OCI-LY7 (cell line): ENCODE measurements at regions not wholly inside any gene's neighbourhood (a gene's known extent, or its start where the extent isn't known, plus 50 kb on each side); places are given as distances from the start of the nearest gene placed in this dataset. TPM values are rescaled to one million over a fixed set of nuclear protein-coding genes. Genes with fewer than 3 reads are reported as not detected.

Source experiments
- BruUV-seq: library from RNA; stranded (reverse); fragments of 400-500 nt; replicated peaks from 2 replicates; lab custom pipeline; 2021; lab: Mats Ljungman, UMichigan
- CTCF ChIA-PET: fragments of 300-600 bp; sonication (Branson Sonifier 250); formaldehyde crosslinking; loops from one replicate; lab custom pipeline; 2022; ENCODE audit warnings: antibody characterized with exemption; ENCODE audit not compliant: unreplicated experiment; lab: Charles Lee
- POLR2A ChIA-PET: fragments of 300-600 bp; sonication (Branson Sonifier 250); formaldehyde crosslinking; loops from one replicate; lab custom pipeline; 2022; ENCODE audit warnings: antibody characterized with exemption; lab: Charles Lee
- DNase-seq: peaks from one replicate; pipeline ENCODE4 v3.0.0-alpha.2; 2015; ENCODE audit warnings: low spot score
- H2AFZ ChIP-seq: fragments of 200-600 bp; sonication (generic), shearing (Covaris generic); 2 replicates; pipeline ENCODE4 v1.6.1; 2014; ENCODE audit warnings: mild to moderate bottlenecking, antibody characterized with exemption, low read length, moderate library complexity
- H3K27ac ChIP-seq: fragments of 200-600 bp; sonication (generic); 2 replicates; pipeline ENCODE4 v1.5.1; 2014; ENCODE audit warnings: mixed run types, low read depth, mild to moderate bottlenecking, moderate library complexity, low read length, inconsistent platforms; ENCODE audit not compliant: poor library complexity, severe bottlenecking
- H3K36me3 ChIP-seq: fragments of 200-600 bp; sonication (generic); 2 replicates; pipeline ENCODE4 v1.6.1; 2014; ENCODE audit warnings: mild to moderate bottlenecking, antibody characterized with exemption, low read length, moderate library complexity, mixed read lengths; ENCODE audit not compliant: insufficient read depth
- H3K4me1 ChIP-seq: fragments of 200-600 bp; sonication (generic); 2 replicates; pipeline ENCODE4 v1.5.1; 2014; ENCODE audit warnings: mild to moderate bottlenecking, low read length; ENCODE audit not compliant: insufficient read depth, poor library complexity, severe bottlenecking
- H3K4me2 ChIP-seq: fragments of 200-600 bp; sonication (generic); 2 replicates; pipeline ENCODE4 v1.6.1; 2014; ENCODE audit warnings: mild to moderate bottlenecking, low read length
- H3K4me3 ChIP-seq: fragments of 200-600 bp; sonication (generic); 2 replicates; pipeline ENCODE4 v1.5.1; 2014; ENCODE audit warnings: mild to moderate bottlenecking, low read depth, low read length; ENCODE audit not compliant: poor library complexity, severe bottlenecking
- H3K79me2 ChIP-seq: fragments of 200-600 bp; sonication (generic); 2 replicates; pipeline ENCODE4 v1.6.1; 2016; ENCODE audit warnings: low read depth, mild to moderate bottlenecking, low read length, moderate library complexity, mixed read lengths; ENCODE audit not compliant: insufficient read depth
- H3K9me2 ChIP-seq: fragments of 200-600 bp; sonication (generic); 2 replicates; pipeline ENCODE4 v1.6.1; 2016; ENCODE audit warnings: mild to moderate bottlenecking, low read length, mixed read lengths; ENCODE audit not compliant: insufficient read depth
- H3K9me3 ChIP-seq: fragments of 200-600 bp; sonication (generic); 2 replicates; pipeline ENCODE4 v1.6.1; 2014; ENCODE audit warnings: mild to moderate bottlenecking, mixed run types, low read length, mixed read lengths
- H4K20me1 ChIP-seq: fragments of 200-600 bp; sonication (generic); 2 replicates; pipeline ENCODE4 v1.6.1; 2014; ENCODE audit warnings: mild to moderate bottlenecking, antibody characterized with exemption, low read length, moderate library complexity, mixed read lengths; ENCODE audit not compliant: insufficient read depth
- EZH2phosphoT487 ChIP-seq: fragments of 200-600 bp; sonication (generic); IDR thresholded peaks from 2 replicates; pipeline ENCODE4 v1.6.1; 2018; ENCODE audit warnings: low read depth, borderline replicate concordance, mild to moderate bottlenecking, mixed run types, antibody characterized with exemption, low read length, moderate library complexity, mixed read lengths
- intact Hi-C: fragments of 100-400 bp; cut with micrococcal nuclease; formaldehyde crosslinking; loops from one replicate; pipeline ENCODE4 v1.10.0; 2022; ENCODE audit not compliant: unreplicated experiment
- small RNA-seq: library from RNA; depleted of rRNA; stranded (forward); fragments of <200 nt; gene quantifications from one replicate; pipeline ENCODE3, GENCODE V24; 2014
- TF ChIP-seq, protein P1 (sequence below): fragments of 200-600 bp; sonication (generic); conservative IDR thresholded peaks from 2 replicates; pipeline ENCODE4 v1.5.1; 2014; ENCODE audit warnings: mild to moderate bottlenecking, antibody characterized with exemption, low read length, moderate library complexity, mixed read lengths

- Histone ChIP-seq H3K9me2 (no peaks in the 10 kb centered on the region), H3K4me2 (no peak overlapping the region), H2AFZ (no peak overlapping the region), H3K4me1 (no peaks in the 10 kb centered on the region), H3K4me3 (no peak overlapping the region), H3K79me2 (no peaks in the 10 kb centered on the region), H3K36me3 (no peaks in the 10 kb centered on the region), H4K20me1 (no peaks in the 10 kb centered on the region), H3K9me3 (no peaks in the 10 kb centered on the region), H3K27ac (no peak overlapping the region)
- no peak for TF ChIP-seq EZH2phosphoT487
- TF ChIP-seq, protein P1, sequence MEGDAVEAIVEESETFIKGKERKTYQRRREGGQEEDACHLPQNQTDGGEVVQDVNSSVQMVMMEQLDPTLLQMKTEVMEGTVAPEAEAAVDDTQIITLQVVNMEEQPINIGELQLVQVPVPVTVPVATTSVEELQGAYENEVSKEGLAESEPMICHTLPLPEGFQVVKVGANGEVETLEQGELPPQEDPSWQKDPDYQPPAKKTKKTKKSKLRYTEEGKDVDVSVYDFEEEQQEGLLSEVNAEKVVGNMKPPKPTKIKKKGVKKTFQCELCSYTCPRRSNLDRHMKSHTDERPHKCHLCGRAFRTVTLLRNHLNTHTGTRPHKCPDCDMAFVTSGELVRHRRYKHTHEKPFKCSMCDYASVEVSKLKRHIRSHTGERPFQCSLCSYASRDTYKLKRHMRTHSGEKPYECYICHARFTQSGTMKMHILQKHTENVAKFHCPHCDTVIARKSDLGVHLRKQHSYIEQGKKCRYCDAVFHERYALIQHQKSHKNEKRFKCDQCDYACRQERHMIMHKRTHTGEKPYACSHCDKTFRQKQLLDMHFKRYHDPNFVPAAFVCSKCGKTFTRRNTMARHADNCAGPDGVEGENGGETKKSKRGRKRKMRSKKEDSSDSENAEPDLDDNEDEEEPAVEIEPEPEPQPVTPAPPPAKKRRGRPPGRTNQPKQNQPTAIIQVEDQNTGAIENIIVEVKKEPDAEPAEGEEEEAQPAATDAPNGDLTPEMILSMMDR = no peak
- intact Hi-C loops = no loop called here
- no peak for DNase-seq
- POLR2A ChIA-PET = no interaction called here
- BruUV-seq = no TSS peak
- CTCF ChIA-PET = no interaction called here
These were observed 50.5 kb upstream of the GADD45A start for GRCh38 chr1:67634396-67634935.

DNA sequence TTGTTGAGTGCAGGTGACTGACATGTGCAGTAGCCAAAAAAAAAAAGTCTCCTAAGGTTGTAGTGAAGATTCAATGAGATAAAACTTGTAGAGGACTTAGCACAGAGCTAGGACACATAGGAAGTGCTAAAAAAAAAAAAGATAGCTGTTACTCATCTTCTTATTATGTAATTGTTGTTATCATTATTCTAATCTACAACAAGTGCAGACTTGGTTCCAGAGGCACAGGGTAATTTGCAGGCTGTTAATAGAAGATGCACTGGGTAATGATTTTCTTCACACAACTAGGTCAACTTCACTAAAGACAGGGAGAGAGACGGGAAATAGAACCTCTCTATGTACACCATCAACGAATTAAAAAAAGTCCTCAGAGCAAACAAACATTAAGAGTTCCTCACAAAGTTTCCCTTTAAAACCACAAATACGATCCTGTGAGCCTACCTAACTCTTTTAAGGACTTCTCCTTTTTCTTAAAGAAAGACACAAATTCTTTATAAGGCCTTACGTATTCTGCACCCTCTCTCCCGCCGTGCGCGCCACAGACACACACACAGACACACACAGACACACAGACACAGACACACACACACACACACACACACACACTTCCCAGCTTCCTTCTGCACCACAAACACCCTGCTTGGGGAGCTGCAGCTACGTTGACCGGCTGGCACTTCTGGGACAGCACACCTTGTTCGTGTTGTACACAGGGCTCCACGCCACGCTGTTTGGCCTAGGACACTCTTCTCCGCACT is 49.8 kb upstream of the GADD45A start:
- Histone ChIP-seq H3K79me2 (no peaks in the 10 kb centered on the region), H2AFZ (no peak overlapping the region), H3K27ac (no peak overlapping the region), H3K4me1 (no peaks in the 10 kb centered on the region), H3K4me2 (no peak overlapping the region), H4K20me1 (no peaks in the 10 kb centered on the region), H3K9me2 (no peaks in the 10 kb centered on the region), H3K4me3 (no peak overlapping the region), H3K36me3 (no peaks in the 10 kb centered on the region), H3K9me3 (no peaks in the 10 kb centered on the region)
- intact Hi-C loops = no loop called here
- CTCF ChIA-PET = no interaction called here
- TF ChIP-seq, protein P1 = no peak
- DNase-seq = no peak
- BruUV-seq = no TSS peak
- POLR2A ChIA-PET = interaction anchor here (0.6 kb wide), 1 partner anchor 298 kb away, joined by 4 read pairs; no protein-coding TSS in a partner anchor

Small RNA genes in the stretch of these regions (small RNA-seq; reads per million reads assigned to genes)
- not detected for gene RNU6-1031P
